HEK293T (cell line): ENCODE measurements at regions not wholly inside any gene's neighbourhood (a gene's known extent, or its start where the extent isn't known, plus 50 kb on each side); places are given as distances from the start of the nearest gene placed in this dataset.

ENCODE experiments used
- CTCF ChIA-PET: fragments of 350-600 bp; formaldehyde crosslinking; extraction: SDS; loops from one replicate; lab custom pipeline; 2021; ENCODE audit warnings: antibody characterized with exemption, inconsistent platforms; lab: Yijun Ruan, JAX
- POLR2A ChIA-PET: fragments of 350-600 bp; formaldehyde crosslinking; extraction: SDS; loops from one replicate; lab custom pipeline; 2020; ENCODE audit warnings: antibody characterized with exemption, inconsistent platforms; lab: Yijun Ruan, JAX
- DNase-seq: peaks from one replicate; pipeline ENCODE4 v3.0.0; 2012; ENCODE audit warnings: mixed read lengths; ENCODE audit errors: extremely low spot score
- ARNT ChIP-seq: fragments of 450-650 bp; IDR thresholded peaks from 2 replicates; pipeline ENCODE4 v1.6.1; 2017; ENCODE audit warnings: mild to moderate bottlenecking
- BHLHE40 ChIP-seq: fragments of 450-650 bp; IDR thresholded peaks from 2 replicates; pipeline ENCODE4 v1.6.1; 2016; ENCODE audit warnings: mild to moderate bottlenecking, moderate library complexity, borderline replicate concordance
- CTBP1 ChIP-seq: fragments of 450-650 bp; IDR thresholded peaks from 2 replicates; pipeline ENCODE4 v1.6.1; 2016; ENCODE audit warnings: borderline replicate concordance
- ELF4 ChIP-seq: fragments of 450-650 bp; IDR thresholded peaks from 2 replicates; pipeline ENCODE4 v1.6.1; 2017; ENCODE audit warnings: antibody characterized with exemption
- FOXA1 ChIP-seq: fragments of 450-650 bp; IDR thresholded peaks from 2 replicates; pipeline ENCODE4 v1.6.1; 2016; ENCODE audit warnings: mild to moderate bottlenecking
- FOXK2 ChIP-seq: fragments of 450-650 bp; IDR thresholded peaks from 2 replicates; pipeline ENCODE4 v1.6.1; 2016; ENCODE audit warnings: mild to moderate bottlenecking
- FOXM1 ChIP-seq: fragments of 450-650 bp; IDR thresholded peaks from 2 replicates; pipeline ENCODE4 v1.6.1; 2017; ENCODE audit warnings: mild to moderate bottlenecking, borderline replicate concordance
- HDGF ChIP-seq: fragments of 450-650 bp; IDR thresholded peaks from 2 replicates; pipeline ENCODE4 v1.6.1; 2017; ENCODE audit warnings: antibody characterized with exemption, borderline replicate concordance
- L3MBTL2 ChIP-seq: fragments of 450-650 bp; conservative IDR thresholded peaks from 2 replicates; pipeline ENCODE4 v1.6.1; 2016; ENCODE audit warnings: mild to moderate bottlenecking
- LEF1 ChIP-seq: fragments of 450-650 bp; IDR thresholded peaks from 2 replicates; pipeline ENCODE4 v1.6.1; 2017; ENCODE audit warnings: mild to moderate bottlenecking, borderline replicate concordance
- NFRKB ChIP-seq: fragments of 450-650 bp; IDR thresholded peaks from 2 replicates; pipeline ENCODE4 v1.6.1; 2016; ENCODE audit warnings: mild to moderate bottlenecking, moderate library complexity
- SP1 ChIP-seq: fragments of 450-650 bp; IDR thresholded peaks from 2 replicates; pipeline ENCODE4 v1.6.1; 2017
- SUZ12 ChIP-seq: fragments of 450-650 bp; IDR thresholded peaks from 2 replicates; pipeline ENCODE4 v1.6.1; 2016; ENCODE audit warnings: mild to moderate bottlenecking
- TARDBP ChIP-seq: fragments of 450-650 bp; IDR thresholded peaks from 2 replicates; pipeline ENCODE4 v1.6.1; 2016
- ZNF384 ChIP-seq: fragments of 450-650 bp; IDR thresholded peaks from 2 replicates; pipeline ENCODE4 v1.6.1; 2016
- TF ChIP-seq, protein P1 (sequence below): fragments of 450-650 bp; IDR thresholded peaks from 2 replicates; pipeline ENCODE4 v1.6.1; 2016

DNA sequence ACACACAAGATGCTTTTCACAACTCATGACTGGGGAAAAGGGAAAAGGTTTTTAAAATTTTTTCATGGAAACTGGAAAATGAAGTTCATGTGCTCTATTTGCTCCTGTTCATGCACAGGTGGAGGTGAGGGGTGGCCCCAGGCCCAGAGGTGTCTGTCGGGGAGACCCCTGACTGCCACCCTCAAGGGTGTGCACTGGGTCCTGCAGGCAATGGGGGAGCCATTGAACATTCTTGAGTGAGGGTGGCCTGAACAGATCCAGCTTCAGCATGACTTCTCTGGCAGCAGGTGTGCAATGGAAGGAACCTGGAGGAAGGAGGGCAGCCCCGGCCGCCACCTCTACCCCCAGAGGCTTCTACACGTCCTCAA is 145.3 kb upstream of the IQSEC1 start:
- POLR2A ChIA-PET = no interaction called here
- CTCF ChIA-PET = no interaction called here
- no peak for TF ChIP-seq FOXK2
- TF ChIP-seq ELF4 = no peak
- TF ChIP-seq SUZ12 = no peak
- no peak for DNase-seq

DNA sequence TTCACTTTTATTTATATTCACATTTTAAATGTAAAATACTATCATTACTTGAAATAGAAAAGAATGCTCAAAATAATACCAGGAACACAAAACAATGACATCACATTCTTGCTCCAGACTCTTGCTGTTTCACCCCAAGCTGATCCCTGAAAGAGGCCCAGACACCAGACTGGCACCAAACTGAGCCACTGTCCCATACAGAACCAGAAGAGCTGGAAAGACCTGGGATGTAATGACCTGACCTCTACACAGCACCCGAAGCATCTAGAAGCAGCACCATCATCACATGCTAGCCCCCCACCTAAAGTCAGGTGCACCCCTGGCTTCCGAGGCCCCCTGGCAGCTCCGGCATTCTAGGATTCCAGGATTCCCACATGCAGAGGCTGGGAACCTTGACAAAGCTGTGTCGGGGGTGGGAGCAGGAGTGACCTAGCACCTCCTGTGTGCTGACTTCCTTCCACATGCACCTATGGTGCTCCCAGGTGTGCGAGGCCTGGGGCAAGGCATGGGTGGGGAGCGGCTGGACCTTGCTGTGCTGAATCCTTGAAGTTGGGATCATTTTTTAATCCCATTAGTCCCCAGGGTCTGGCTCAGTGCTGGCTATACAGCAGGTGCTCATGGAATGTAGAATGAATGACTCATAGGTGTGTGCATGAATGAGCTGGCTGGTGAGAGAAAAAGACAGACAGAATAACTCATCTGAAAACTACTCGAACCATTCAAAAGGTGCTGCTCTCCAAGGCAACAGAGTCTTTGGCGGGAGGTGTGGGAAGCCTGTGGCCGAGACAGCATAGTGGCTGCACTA is 144.7 kb upstream of the IQSEC1 start:
- CTCF ChIA-PET = no interaction called here
- DNase-seq = no peak
- no peak for TF ChIP-seq CTBP1
- TF ChIP-seq NFRKB = no peak
- TF ChIP-seq ZNF384 = no peak
- TF ChIP-seq SP1 = no peak
- no peak for TF ChIP-seq FOXA1
- no peak for TF ChIP-seq TARDBP
- TF ChIP-seq, protein P1, sequence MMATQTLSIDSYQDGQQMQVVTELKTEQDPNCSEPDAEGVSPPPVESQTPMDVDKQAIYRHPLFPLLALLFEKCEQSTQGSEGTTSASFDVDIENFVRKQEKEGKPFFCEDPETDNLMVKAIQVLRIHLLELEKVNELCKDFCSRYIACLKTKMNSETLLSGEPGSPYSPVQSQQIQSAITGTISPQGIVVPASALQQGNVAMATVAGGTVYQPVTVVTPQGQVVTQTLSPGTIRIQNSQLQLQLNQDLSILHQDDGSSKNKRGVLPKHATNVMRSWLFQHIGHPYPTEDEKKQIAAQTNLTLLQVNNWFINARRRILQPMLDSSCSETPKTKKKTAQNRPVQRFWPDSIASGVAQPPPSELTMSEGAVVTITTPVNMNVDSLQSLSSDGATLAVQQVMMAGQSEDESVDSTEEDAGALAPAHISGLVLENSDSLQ = no peak
- no peak for TF ChIP-seq BHLHE40
- no peak for TF ChIP-seq ARNT
- TF ChIP-seq HDGF = no peak
- no peak for TF ChIP-seq SUZ12
- no peak for TF ChIP-seq L3MBTL2
- TF ChIP-seq LEF1 = no peak
- TF ChIP-seq FOXM1 = no peak
- TF ChIP-seq FOXK2 = no peak
- TF ChIP-seq ELF4 = no peak
- POLR2A ChIA-PET = no interaction called here

DNA sequence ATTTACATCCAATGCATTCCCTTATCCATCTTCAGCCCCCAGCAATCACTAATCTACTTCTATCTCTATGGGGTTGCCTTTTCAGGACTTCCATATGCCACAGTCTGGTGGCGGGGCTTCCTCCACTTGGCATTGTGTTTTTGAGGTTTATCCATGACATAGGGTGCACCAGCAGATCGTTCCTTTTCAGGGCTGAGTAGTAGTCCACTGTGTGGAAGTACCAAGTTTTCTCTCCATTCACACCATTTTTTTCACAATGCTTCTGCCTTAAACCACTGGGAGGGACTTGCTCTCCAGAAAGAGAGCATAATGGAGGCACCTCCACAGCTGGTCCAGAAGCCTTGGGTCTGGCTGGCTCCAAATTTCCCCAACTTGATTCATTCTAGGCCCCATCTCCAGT is 144.0 kb upstream of the IQSEC1 start:
- no peak for TF ChIP-seq NFRKB
- no peak for TF ChIP-seq ELF4
- no peak for TF ChIP-seq BHLHE40
- no peak for TF ChIP-seq HDGF
- no peak for TF ChIP-seq FOXK2
- no peak for TF ChIP-seq FOXA1
- no peak for TF ChIP-seq SP1
- TF ChIP-seq ARNT = no peak
- no peak for TF ChIP-seq CTBP1
- no peak for TF ChIP-seq ZNF384
- no peak for TF ChIP-seq L3MBTL2
- no peak for TF ChIP-seq LEF1
- TF ChIP-seq FOXM1 = no peak
- no peak for TF ChIP-seq TARDBP
- TF ChIP-seq SUZ12 = no peak
- TF ChIP-seq, protein P1 = no peak
- ChIA-PET CTCF (no interaction called here), POLR2A (no interaction called here)
- no peak for DNase-seq

DNA sequence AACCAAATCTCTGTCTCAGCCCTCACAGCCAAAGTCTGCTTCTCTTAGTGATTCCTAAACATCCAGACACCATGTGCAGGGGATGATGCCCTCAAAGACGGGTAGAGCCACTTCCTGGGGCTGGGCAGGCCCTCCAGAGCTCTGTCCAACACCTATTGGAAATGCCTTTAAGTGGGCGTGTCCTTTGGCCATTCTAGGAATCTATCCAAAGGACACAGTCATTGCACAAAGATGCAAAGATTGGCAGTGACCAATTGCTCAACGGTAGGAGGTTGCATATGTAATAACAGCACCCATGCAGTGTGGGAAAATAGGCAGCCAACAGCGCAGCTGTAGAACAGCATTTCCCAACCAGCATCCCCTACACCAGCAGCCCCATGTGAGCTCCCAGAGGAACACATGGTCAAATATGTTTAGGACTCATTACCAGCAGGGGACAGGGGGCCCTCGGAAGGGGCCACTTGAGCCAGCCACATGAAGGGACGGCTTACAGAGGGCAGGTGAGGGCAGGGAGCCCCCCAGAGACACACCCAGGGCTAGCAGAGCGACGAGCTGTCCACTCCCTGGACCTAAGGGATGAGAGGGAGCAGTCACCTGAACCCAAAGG is 142.8 kb upstream of the IQSEC1 start:
- no peak for TF ChIP-seq FOXA1
- no peak for TF ChIP-seq TARDBP
- no peak for TF ChIP-seq L3MBTL2
- TF ChIP-seq ARNT = no peak
- TF ChIP-seq CTBP1 = no peak
- no peak for TF ChIP-seq SP1
- no peak for TF ChIP-seq HDGF
- no peak for TF ChIP-seq ZNF384
- TF ChIP-seq, protein P1 = no peak
- no peak for TF ChIP-seq SUZ12
- TF ChIP-seq LEF1 = no peak
- ChIA-PET POLR2A (no interaction called here), CTCF (no interaction called here)
- DNase-seq = no peak

DNA sequence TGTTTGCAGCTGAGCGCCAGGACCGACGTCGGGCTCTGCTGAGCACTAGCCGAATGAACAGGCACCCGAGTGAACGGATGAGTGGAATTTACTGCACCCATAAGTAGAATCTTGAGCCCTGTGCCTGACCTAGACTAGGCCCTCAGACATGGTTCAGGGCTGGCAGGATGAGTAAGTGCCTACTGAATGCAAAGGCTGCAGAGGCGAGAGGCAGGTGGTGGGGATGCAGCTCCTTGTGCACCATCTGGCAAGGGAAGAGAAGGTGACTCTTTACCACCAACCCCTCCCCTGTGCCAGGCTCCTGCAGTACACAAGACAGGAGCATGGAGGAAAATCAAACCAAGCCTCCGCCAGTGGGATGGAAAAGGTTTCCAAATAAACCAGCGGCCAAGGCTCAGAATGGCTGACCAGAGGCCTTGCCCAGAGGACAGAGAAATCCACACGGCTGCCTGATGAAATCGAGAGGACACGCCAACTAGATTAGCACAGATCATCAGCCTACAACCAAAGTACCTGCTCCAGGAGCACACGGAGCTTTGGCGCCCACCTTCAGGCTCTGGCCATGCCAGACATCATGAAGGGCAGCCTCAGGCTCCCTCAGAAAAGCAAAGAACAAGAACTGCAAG is 141.7 kb upstream of the IQSEC1 start:
- TF ChIP-seq ARNT (no peak), ELF4 (no peak), ZNF384 (no peak), L3MBTL2 (no peak), FOXM1 (no peak), BHLHE40 (no peak)
- TF ChIP-seq, protein P1 = no peak
- ChIA-PET CTCF (no interaction called here), POLR2A (no interaction called here)
- DNase-seq = no peak
